Gastroesophageal sphincter (tissue), 4 donors: ENCODE measurements at regions not wholly inside any gene's neighbourhood (a gene's known extent, or its start where the extent isn't known, plus 50 kb on each side); places are given as distances from the start of the nearest gene placed in this dataset.

Source experiments
- ATAC-seq: fragments of 150-250 bp; one replicate; pipeline ENCODE4 v1.9.1; 2016; ENCODE audit warnings: mild to moderate bottlenecking, moderate library complexity
- H3K27ac ChIP-seq, 4 donors: fragments of 200-600 bp; sonication (generic) in 3 of 4; 1 replicate in 3 of 4; 2 replicates in 1 of 4; pipeline ENCODE4 v1.5.1; 2016 to 2019
- H3K27me3 ChIP-seq: fragments of 200-600 bp; sonication (generic); one replicate; pipeline ENCODE4 v1.5.1; 2019
- H3K36me3 ChIP-seq, 2 donors: fragments of 200-600 bp; sonication (generic); one replicate each; pipeline ENCODE4 v1.5.1; 2019; ENCODE audit warnings: control low read depth in 1 of 2
- H3K4me1 ChIP-seq, 3 donors: fragments of 200-600 bp; sonication (generic); 1 replicate in 2 of 3; 2 replicates in 1 of 3; pipeline ENCODE4 v1.5.1; 2016 to 2019; ENCODE audit warnings: control low read depth in 2 of 3
- H3K4me3 ChIP-seq, 2 donors: fragments of 200-600 bp; sonication (generic); one replicate each; pipeline ENCODE4 v1.5.1; 2019; ENCODE audit warnings: mild to moderate bottlenecking in 1 of 2, moderate library complexity in 1 of 2
- H3K9me3 ChIP-seq, 3 donors: fragments of 200-600 bp; sonication (generic); one replicate each; pipeline ENCODE4 v1.5.1; 2017 to 2019; ENCODE audit warnings: control low read depth in 2 of 3
- CTCF ChIP-seq, 4 experiments: fragments of 200-600 bp in 2 of 4; fragments of 450-650 bp in 2 of 4; sonication (generic) in 1 of 4; IDR thresholded peaks; one replicate each; pipeline ENCODE4 v1.5.1; 2017 to 2019; ENCODE audit warnings: antibody characterized with exemption in 4 of 4, mild to moderate bottlenecking in 2 of 4, moderate library complexity in 2 of 4
- EP300 ChIP-seq: sonication (generic); formaldehyde crosslinking; IDR thresholded peaks from one replicate; pipeline ENCODE4 v1.6.1; 2017; ENCODE audit warnings: antibody characterized with exemption, mild to moderate bottlenecking
- POLR2A ChIP-seq, 2 donors: fragments of 450-650 bp; IDR thresholded peaks; one replicate each; pipeline ENCODE4 v1.6.1; 2017; ENCODE audit warnings: antibody characterized with exemption in 2 of 2, mild to moderate bottlenecking in 2 of 2, moderate library complexity in 1 of 2
- POLR2AphosphoS5 ChIP-seq: sonication (generic); formaldehyde crosslinking; IDR thresholded peaks from one replicate; pipeline ENCODE4 v1.6.1; 2017; ENCODE audit warnings: antibody characterized with exemption
- WGBS, 2 donors: methylation state at CpG; one replicate each; pipeline ENCODE4 v1.1.5; 2018; ENCODE audit warnings: low coverage in 1 of 2; 5-methylcytosine and 5-hydroxymethylcytosine counted together

DNA sequence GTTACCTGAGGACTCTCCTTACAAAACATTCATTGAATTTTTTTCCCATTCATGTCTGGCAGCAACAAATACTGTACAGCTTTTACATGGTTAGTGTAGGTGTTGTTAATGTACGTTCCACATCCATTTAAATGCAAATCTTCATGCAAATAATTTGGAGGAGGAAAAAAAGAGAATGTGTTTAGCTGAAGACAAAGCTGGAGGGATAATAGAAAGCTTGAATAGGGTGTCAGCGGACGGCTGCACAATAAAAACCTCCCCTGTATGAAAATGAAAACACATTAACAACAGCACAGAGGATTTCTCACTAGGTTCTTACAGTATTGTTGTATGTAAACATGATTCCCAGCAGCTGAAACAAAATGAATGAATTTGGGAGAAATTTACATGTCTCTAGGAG is 231.5 kb downstream of the ZNF608 start:
- ATAC-seq, result no peak
- Histone ChIP-seq H3K4me3 (no peak overlapping the region), H3K9me3 (no peaks in the 10 kb centered on the region), H3K27ac (no peak overlapping the region), H3K36me3 (no peaks in the 10 kb centered on the region), H3K27me3 (no peaks in the 10 kb centered on the region), H3K4me1 (peaks cover 0 to 39% (median 5%) of the 10 kb centered on the region in 3 donors)
- 71 to 75% methylated on average over 3 of the region's 3 CpGs for WGBS, 2 donors
- TF ChIP-seq EP300 (no peak), CTCF (IDR thresholded peaks at IDR 0.05) (no peak), POLR2A (IDR thresholded peaks at IDR 0.05) (no peak), POLR2AphosphoS5 (no peak)

- H3K27me3 ChIP-seq, result no peaks in the 10 kb centered on the region
- H3K27ac ChIP-seq, result no peak overlapping the region
- H3K4me3 ChIP-seq, result no peak overlapping the region
- peaks cover 0 to 28% (median 0%) of the 10 kb centered on the region in 3 donors for H3K4me1 ChIP-seq
- ATAC-seq, result no peak
- WGBS, 2 donors, result 88 to 93% methylated on average over 4 to 5 of the region's 5 CpGs
- H3K36me3 ChIP-seq, result no peaks in the 10 kb centered on the region
- no peaks in the 10 kb centered on the region for H3K9me3 ChIP-seq
- TF ChIP-seq EP300, result no peak
Measured at GRCh38 chr5:124512952-124513632, 233.3 kb downstream of the ZNF608 start.

DNA sequence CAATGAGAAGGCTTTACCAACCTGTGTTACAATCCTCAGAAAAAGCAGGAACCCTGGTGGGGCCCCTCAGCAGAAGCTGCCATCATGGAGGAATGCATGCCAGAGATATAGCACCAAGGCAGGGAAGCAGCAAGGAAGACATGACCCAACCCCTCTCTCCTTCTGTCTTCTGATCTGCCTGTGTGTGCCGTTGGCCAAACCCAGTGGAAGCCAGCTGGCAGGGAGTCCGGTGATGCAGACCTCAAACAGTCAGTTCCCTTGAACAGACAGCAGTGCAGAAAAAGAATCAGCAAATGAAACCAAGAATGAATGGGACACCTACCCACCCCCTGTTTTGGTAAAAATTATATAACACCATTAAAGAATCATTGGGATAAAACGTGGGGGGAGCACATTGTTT is 234.2 kb downstream of the ZNF608 start:
- TF ChIP-seq EP300, result no peak
- TF ChIP-seq POLR2AphosphoS5, result no peak
- no peak for TF ChIP-seq CTCF (IDR thresholded peaks at IDR 0.05)
- TF ChIP-seq POLR2A (IDR thresholded peaks at IDR 0.05), result no peak
- WGBS, 2 donors, result 17 to 44% methylated on average over 1 to 3 of the region's 3 CpGs
- Histone ChIP-seq H3K27me3 (no peaks in the 10 kb centered on the region), H3K36me3 (no peaks in the 10 kb centered on the region), H3K27ac (no peak overlapping the region), H3K9me3 (no peaks in the 10 kb centered on the region), H3K4me3 (no peak overlapping the region), H3K4me1 (peaks cover 0 to 28% (median 0%) of the 10 kb centered on the region in 3 donors)
- ATAC-seq, result no peak

DNA sequence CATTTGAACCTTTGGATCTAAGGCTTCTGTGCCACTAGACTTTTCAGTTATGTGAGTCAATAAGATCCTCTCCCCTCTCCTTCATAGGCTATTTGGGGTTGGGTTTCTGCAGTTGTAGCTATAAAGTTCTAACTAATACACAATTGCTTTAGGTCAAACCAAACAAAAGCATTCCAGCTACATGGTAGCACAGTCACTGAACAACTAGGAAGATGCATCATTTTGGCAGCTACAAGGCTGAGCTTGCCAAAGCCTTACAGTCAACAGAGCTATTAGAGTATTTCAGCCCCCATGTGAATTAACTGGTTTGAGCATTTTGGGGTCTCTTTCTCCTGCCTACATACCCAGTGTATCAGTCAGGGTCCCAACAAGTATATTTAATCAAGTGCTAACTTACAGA is 234.6 kb downstream of the ZNF608 start:
- no peaks in the 10 kb centered on the region for H3K36me3 ChIP-seq
- H3K27ac ChIP-seq, result no peak overlapping the region
- no peak overlapping the region for H3K4me3 ChIP-seq
- peaks cover 0 to 28% (median 0%) of the 10 kb centered on the region in 3 donors for H3K4me1 ChIP-seq
- no peaks in the 10 kb centered on the region for H3K27me3 ChIP-seq
- ATAC-seq, result no peak
- TF ChIP-seq POLR2AphosphoS5 (no peak), CTCF (IDR thresholded peaks at IDR 0.05) (no peak), EP300 (no peak), POLR2A (IDR thresholded peaks at IDR 0.05) (no peak)
- H3K9me3 ChIP-seq, result no peaks in the 10 kb centered on the region

DNA sequence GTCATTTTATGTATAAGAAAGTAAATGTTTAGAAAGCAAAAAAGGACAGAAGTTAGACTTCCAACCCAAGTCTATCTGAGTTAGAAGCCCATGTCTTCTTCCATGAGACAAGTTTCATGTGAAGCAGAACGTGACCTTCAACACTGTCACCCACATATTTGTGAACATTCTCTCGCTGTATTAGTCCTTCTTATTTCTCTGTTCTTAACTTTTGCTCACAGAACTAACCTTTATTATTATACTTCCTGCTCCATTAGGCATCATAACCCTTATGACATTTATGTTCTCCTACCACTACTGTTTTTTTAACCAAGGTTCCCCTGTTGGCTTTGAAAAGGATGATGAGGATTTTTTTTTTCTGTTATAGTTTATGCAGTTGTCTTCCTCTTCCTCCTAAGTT is 238.8 kb downstream of the ZNF608 start:
- ATAC-seq, result no peak
- Histone ChIP-seq H3K36me3 (no peaks in the 10 kb centered on the region), H3K4me3 (no peak overlapping the region), H3K27ac (no peak overlapping the region), H3K4me1 (peaks cover 0 to 10% (median 0%) of the 10 kb centered on the region in 3 donors), H3K27me3 (no peaks in the 10 kb centered on the region), H3K9me3 (no peaks in the 10 kb centered on the region)
- 92 to 100% methylated on average over 2 of the region's 2 CpGs for WGBS, 2 donors
- no peak for TF ChIP-seq POLR2AphosphoS5
- TF ChIP-seq EP300, result no peak
- TF ChIP-seq CTCF (IDR thresholded peaks at IDR 0.05), result no peak
- TF ChIP-seq POLR2A (IDR thresholded peaks at IDR 0.05), result no peak
